ENCODE measurements at regions not wholly inside any gene's neighbourhood (a gene's known extent, or its start where the extent isn't known, plus 50 kb on each side); places are given as distances from the start of the nearest gene placed in this dataset.

GRCh38 chr22:49491221-49491635 is 336.4 kb downstream of the BRD1 start:
- TF ChIP-seq CTCF (IDR thresholded peaks at IDR 0.05) (no peak), POLR2A (IDR thresholded peaks at IDR 0.05) (no peak), EP300 (IDR thresholded peaks at IDR 0.05) (no peak), POLR2AphosphoS5 (IDR thresholded peaks at IDR 0.05) (no peak)
